Stimulated activated CD4-positive, alpha-beta T cell treated with anti-CD3 and anti-CD28 coated beads, TNF-alpha, amount 100 ng/mL, for 4 hours (primary cell): ENCODE measurements at regions not wholly inside any gene's neighbourhood (a gene's known extent, or its start where the extent isn't known, plus 50 kb on each side); places are given as distances from the start of the nearest gene placed in this dataset.

Experiments used
- DNase-seq, 3 experiments: peaks; one replicate each; pipeline ENCODE4 v3.0.0-alpha.2; 2020; ENCODE audit warnings: low read depth in 3 of 3

- no peak for DNase-seq
Measured at GRCh38 chr10:2981361-2981801, 86.0 kb upstream of the PFKP start.

GRCh38 chr10:2980791-2981360 is 86.5 kb upstream of the PFKP start:
- DNase-seq, result no peak

- no peak for DNase-seq
Measured at GRCh38 chr10:2980116-2980515, 87.2 kb upstream of the PFKP start.

DNA sequence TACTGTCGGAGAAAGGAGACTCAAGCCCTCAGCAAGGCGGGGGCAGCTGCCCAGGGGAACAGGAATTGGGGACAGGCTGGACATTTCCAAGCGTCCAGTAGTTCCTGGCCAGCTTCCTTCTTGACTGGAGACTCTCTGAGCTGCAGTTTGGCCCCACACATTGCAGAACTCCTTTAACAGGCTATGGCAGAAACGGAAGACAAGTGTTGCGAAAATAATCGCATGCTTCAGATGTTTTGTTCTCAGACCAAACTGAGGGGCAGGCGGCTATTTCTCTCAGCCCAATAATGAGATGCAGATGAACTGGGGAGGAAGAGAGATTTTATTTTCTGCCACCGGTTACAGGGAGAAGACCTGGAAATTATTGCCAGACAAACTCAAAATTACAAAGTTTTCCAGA is 88.0 kb upstream of the PFKP start:
- DNase-seq, result no peak

DNA sequence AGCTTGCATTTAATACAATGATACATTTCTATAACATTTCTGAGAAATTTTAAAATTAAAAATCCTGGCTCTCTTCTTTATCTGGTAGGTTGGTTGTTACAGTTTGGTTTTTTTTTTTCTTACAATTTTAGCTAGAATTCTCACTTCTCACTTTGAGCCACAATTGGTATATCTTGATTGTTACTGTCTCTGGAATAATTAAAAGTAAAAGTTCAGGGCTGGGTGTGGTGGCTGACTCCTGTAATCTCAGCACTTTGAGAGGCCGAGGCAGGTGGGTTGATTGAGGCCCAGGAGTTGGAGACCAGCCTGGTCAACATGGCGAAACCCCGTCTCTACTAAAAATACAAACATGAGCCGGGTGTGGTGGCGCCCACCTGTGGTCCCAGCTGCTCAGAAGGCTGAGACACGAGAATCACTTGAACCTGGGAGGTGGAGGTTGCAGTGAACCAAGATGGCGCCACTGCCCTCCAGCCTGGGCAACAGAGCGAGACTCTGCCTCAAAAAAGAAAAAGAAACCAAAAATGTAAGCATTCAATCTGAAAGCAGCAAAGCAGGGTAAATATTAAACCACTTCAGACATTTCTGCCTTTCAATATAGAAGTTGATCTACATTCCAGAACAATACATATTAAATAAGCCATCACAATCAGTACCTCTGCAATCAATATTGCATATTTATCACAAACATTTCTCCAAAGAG is 88.6 kb upstream of the PFKP start:
- DNase-seq, result no peak

DNA sequence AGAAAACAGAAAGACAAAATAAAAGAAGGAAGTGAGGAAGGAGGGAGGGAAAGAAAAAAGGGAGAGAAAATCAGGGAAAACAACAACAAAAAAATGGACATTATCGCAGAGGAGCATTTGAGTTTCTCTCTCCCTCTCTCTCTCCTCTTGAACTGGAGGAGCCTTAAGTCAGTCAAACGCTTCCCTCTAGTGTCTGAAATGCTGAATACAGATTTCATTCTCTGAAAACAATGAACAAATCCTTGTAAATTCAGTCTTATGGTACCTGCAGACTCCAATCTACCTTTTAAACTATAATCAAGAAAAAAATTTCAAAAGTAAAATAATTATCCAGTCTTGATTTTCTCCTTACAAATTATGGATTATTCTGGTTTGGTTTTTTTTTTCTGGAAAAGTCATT is 89.2 kb upstream of the PFKP start:
- DNase-seq, result no peak

- DNase-seq, result no peak
Measured at GRCh38 chr10:2974503-2975207, 92.7 kb upstream of the PFKP start.

DNA sequence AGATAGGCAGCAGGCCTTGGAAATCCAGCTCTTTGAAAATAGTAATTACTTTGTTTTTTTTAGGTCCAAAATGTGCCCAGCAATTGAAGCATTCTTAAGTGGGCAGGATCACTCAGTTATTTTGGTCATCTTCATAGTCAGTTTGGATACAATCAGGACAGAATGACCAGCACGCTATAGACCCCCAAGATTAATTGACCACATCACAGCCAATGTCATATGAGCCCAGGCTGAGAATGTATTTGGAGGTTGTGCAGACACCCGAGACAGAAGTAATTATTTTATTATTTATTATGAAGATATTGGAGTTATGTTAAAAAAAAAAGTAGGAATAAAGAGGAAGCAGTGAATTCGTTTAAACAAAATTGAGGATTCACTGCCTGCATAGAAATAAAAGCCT is 93.3 kb upstream of the PFKP start:
- DNase-seq, result no peak

- no peak for DNase-seq
Measured at GRCh38 chr10:2972810-2973209, 94.5 kb upstream of the PFKP start.

DNA sequence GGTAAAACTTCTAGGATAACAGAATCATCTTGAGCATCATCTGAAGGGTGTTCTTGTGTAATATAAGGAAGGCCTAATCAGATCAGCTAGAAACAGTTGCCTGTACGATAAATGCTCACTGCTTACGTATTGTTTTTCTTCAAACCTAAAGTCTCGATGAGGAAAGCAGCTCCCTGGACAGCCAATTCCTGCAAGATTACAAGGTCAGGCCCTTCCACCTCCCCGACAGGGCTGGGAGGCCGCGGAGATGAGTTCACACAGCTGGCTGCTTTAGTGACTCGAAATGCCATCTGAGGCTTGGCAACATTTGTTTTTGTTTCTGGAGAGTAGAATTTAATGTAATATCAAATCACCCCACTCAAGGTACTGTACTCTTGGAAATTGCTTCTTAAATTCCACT is 95.1 kb upstream of the PFKP start:
- no peak for DNase-seq

DNA sequence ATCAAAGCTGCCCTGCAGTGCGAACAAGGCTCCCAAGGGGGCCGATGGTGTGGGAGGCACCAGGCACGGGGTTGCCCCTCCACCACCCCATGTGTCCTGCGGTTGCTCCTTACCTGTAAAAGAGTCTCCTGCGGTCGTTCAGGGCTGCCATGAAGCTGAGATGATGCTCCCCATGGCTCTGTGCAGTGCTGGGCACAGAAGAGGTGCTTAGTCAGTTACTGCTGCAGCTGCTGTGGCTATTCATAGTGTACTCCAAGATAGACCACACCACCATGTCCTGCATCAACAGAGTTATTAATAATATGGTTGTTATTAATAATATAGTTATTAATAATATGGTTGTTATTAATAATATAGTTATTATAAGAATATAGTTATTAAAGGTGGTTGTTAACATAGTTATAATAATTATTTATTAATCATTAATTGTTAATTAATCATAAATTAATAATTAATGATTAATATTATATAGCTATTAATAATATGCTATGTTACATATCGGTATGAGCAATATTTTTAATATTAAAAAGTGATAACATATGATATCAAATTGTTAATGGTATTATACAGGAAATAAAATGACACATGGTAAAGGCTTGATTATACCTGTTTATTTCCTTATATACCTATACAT is 97.0 kb upstream of the PFKP start:
- DNase-seq, result no peak

GRCh38 chr10:2968401-2969058 is 98.8 kb upstream of the PFKP start:
- DNase-seq, result no peak

GRCh38 chr10:2966134-2966533 is 101.2 kb upstream of the PFKP start:
- no peak for DNase-seq

DNA sequence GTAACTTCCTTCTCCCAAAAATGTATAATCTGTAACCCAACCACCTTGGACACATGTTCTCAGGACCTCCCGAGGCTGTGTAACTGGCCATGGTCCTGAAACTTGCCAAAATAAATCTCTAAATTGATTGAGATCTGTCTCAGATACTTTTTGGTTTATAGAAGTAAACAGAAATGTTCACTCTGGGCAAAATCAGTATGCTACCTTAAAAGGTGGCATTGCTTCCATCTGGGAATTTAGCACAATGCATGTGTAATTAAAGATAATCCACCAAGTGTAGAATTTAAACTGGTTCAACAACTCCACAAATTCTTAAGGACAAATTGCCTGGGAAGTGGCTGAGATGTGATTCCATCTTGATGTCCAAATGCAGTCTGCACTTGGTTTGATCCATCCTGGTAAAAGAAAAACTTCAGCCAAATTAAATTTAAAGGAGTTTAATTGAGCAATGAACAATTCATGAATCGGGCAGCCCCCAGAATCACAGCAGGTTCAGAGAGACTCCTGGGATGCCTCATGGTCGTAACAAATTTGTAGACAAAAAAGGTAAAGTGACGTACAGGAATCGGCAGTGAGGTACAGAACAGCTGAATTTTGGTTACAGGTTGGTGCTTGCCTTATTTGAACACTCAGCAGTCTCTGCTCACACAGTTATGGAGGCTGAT is 102.6 kb upstream of the PFKP start:
- DNase-seq, result no peak

- DNase-seq, result no peak
Measured at GRCh38 chr10:2963889-2964631, 103.3 kb upstream of the PFKP start.

GRCh38 chr10:2962194-2962593 is 105.2 kb upstream of the PFKP start:
- no peak for DNase-seq

GRCh38 chr10:2958659-2959058 is 108.7 kb upstream of the PFKP start:
- no peak for DNase-seq

- no peak for DNase-seq
Measured at GRCh38 chr10:2957785-2958184, 109.6 kb upstream of the PFKP start.

- DNase-seq, result no peak
Measured at GRCh38 chr10:2955064-2955463, 112.3 kb upstream of the PFKP start.

DNA sequence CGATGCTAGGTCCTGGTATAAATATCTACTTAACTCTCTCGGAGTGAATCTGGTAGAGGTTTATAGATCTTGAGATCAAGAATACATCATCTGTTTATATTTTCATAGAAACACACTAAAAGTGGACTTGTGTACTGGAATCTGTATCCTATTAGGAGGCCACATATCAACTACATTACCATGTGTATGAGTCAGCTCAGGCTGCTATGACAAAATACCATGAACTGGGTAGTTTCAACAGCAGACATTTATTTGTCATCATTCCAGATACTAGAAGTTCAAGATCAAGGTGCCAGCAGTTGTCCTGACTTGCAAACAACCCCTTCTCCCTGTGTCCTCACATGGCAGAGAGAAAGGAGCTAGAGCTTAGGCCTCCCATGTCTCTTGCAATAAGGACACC is 113.9 kb upstream of the PFKP start:
- no peak for DNase-seq

- DNase-seq, result no peak
Measured at GRCh38 chr10:2951235-2951835, 116.0 kb upstream of the PFKP start.
